Neutrophil (primary cell): ENCODE measurements at regions not wholly inside any gene's neighbourhood (a gene's known extent, or its start where the extent isn't known, plus 50 kb on each side); places are given as distances from the start of the nearest gene placed in this dataset.

Source experiments
- H3K27ac ChIP-seq: fragments of 200-600 bp; sonication (generic); 2 replicates; pipeline ENCODE4 v1.5.1; 2016; ENCODE audit warnings: mild to moderate bottlenecking, moderate library complexity
- H3K27me3 ChIP-seq: fragments of 200-600 bp; sonication (generic); 2 replicates; pipeline ENCODE4 v1.6.0; 2016; ENCODE audit warnings: mild to moderate bottlenecking
- H3K36me3 ChIP-seq: fragments of 200-600 bp; sonication (generic); 2 replicates; pipeline ENCODE4 v1.5.1; 2017
- H3K4me1 ChIP-seq, 2 experiments: fragments of 200-600 bp in 1 of 2; sonication (generic) in 1 of 2; 1 replicate in 1 of 2; 2 replicates in 1 of 2; pipeline versions ENCODE4 v1.5.1 to v1.6.1; 2013 to 2016; ENCODE audit warnings: low read depth in 1 of 2, low read length in 1 of 2, mild to moderate bottlenecking in 1 of 2, moderate library complexity in 1 of 2; ENCODE audit not compliant: control insufficient read depth in 1 of 2, insufficient read depth in 1 of 2
- H3K4me3 ChIP-seq, 2 experiments: fragments of 200-600 bp in 1 of 2; sonication (generic) in 1 of 2; 1 replicate in 1 of 2; 2 replicates in 1 of 2; pipeline ENCODE4 v1.5.1; 2013 to 2016; ENCODE audit warnings: low read depth in 1 of 2, low read length in 1 of 2, mild to moderate bottlenecking in 1 of 2, moderate library complexity in 1 of 2
- H3K9me3 ChIP-seq: fragments of 200-600 bp; sonication (generic); 2 replicates; pipeline ENCODE4 v1.5.1; 2016
- CTCF ChIP-seq: fragments of 200-600 bp; sonication (generic); IDR thresholded peaks from 2 replicates; pipeline ENCODE4 v1.5.1; 2016; ENCODE audit warnings: antibody characterized with exemption

GRCh38 chr2:64853894-64854293 lies 135.3 kb upstream of the SLC1A4 start:
- H3K4me1 ChIP-seq: peaks cover 92 to 99% of the 10 kb centered on the region in 2 experiments
- H3K27ac ChIP-seq: peak overlapping the region; percentile 97

GRCh38 chr2:64854773-64855237 lies 134.4 kb upstream of the SLC1A4 start:
- Histone ChIP-seq H3K9me3 (no peaks in the 10 kb centered on the region), H3K4me3 (peak overlapping the region; percentile 30 to 58), H3K27me3 (no peaks in the 10 kb centered on the region), H3K27ac (peak overlapping the region; percentile 97), H3K36me3 (no peaks in the 10 kb centered on the region), H3K4me1 (peaks cover 92 to 99% of the 10 kb centered on the region in 2 experiments)
- TF ChIP-seq CTCF: no peak

More at GRCh38 chr2:64853894-64854293, 135.3 kb upstream of the SLC1A4 start:
- H3K4me3 ChIP-seq: peak overlapping the region; percentile 49 to 58
- H3K36me3 ChIP-seq: no peaks in the 10 kb centered on the region
- no peaks in the 10 kb centered on the region for H3K9me3 ChIP-seq
- no peaks in the 10 kb centered on the region for H3K27me3 ChIP-seq
- no peak for TF ChIP-seq CTCF

GRCh38 chr2:64857581-64858471 lies 131.4 kb upstream of the SLC1A4 start:
- peak overlapping the region; percentile 97 for H3K27ac ChIP-seq
- no peaks in the 10 kb centered on the region for H3K9me3 ChIP-seq
- H3K4me3 ChIP-seq: peak overlapping the region in 1 of 2 experiments; percentile 68
- no peak for TF ChIP-seq CTCF
- H3K36me3 ChIP-seq: no peaks in the 10 kb centered on the region
- peaks cover 92 to 99% of the 10 kb centered on the region in 2 experiments for H3K4me1 ChIP-seq
- no peaks in the 10 kb centered on the region for H3K27me3 ChIP-seq

- Histone ChIP-seq H3K4me1 (peaks cover 92 to 99% of the 10 kb centered on the region in 2 experiments), H3K9me3 (no peaks in the 10 kb centered on the region), H3K36me3 (no peaks in the 10 kb centered on the region), H3K4me3 (peak overlapping the region; percentile 53 to 68), H3K27me3 (no peaks in the 10 kb centered on the region), H3K27ac (peak overlapping the region; percentile 97)
- TF ChIP-seq CTCF: peak; percentile 5
Observed at GRCh38 chr2:64858541-64859311, 130.5 kb upstream of the SLC1A4 start.

- peak overlapping the region; percentile 53 to 68 for H3K4me3 ChIP-seq
Observed at GRCh38 chr2:64859312-64860212, 129.6 kb upstream of the SLC1A4 start.

More at GRCh38 chr2:64859312-64860212, 129.6 kb upstream of the SLC1A4 start:
- Histone ChIP-seq H3K27ac (peak overlapping the region; percentile 97), H3K9me3 (no peaks in the 10 kb centered on the region), H3K27me3 (no peaks in the 10 kb centered on the region), H3K36me3 (no peaks in the 10 kb centered on the region), H3K4me1 (peaks cover 92 to 99% of the 10 kb centered on the region in 2 experiments)
- TF ChIP-seq CTCF: peak; percentile 4
